Keratinocyte (primary cell): ENCODE measurements at regions not wholly inside any gene's neighbourhood (a gene's known extent, or its start where the extent isn't known, plus 50 kb on each side); places are given as distances from the start of the nearest gene placed in this dataset.

Source experiments
- DNase-seq: peaks from one replicate; pipeline ENCODE4 v3.0.0-alpha.2; 2011; ENCODE audit warnings: low read depth, missing footprints, low spot score
- FAIRE-seq: peaks from 2 replicates; lab custom pipeline; 2011; peaks lifted over from hg19 to GRCh38; lab: Jason Lieb, UNC
- H2AFZ ChIP-seq: 2 replicates; pipeline ENCODE4 v1.6.0; 2012; ENCODE audit warnings: low read length, control low read depth, inconsistent platforms; ENCODE audit not compliant: control insufficient read depth
- H3K27ac ChIP-seq: 2 replicates; pipeline ENCODE4 v1.5.1; 2011; ENCODE audit warnings: low read length; ENCODE audit not compliant: control insufficient read depth, insufficient read depth
- H3K27me3 ChIP-seq: 3 replicates; pipeline ENCODE4 v1.6.0; 2011; ENCODE audit warnings: low read length; ENCODE audit not compliant: control insufficient read depth, insufficient read depth; ENCODE audit errors: extremely low read depth
- H3K36me3 ChIP-seq, 2 experiments: 2 replicates in 1 of 2; 3 replicates in 1 of 2; pipeline ENCODE4 v1.5.1; 2011; ENCODE audit warnings: low read length in 2 of 2, mild to moderate bottlenecking in 1 of 2; ENCODE audit not compliant: control insufficient read depth in 2 of 2, insufficient read depth in 2 of 2; ENCODE audit errors: extremely low read depth in 1 of 2
- H3K4me1 ChIP-seq: 3 replicates; pipeline ENCODE4 v1.5.1; 2011; ENCODE audit warnings: low read length; ENCODE audit not compliant: control insufficient read depth, insufficient read depth; ENCODE audit errors: extremely low read depth
- H3K4me2 ChIP-seq: 3 replicates; pipeline ENCODE4 v1.6.0; 2011; ENCODE audit warnings: low read depth, low read length; ENCODE audit not compliant: control insufficient read depth, insufficient read depth; ENCODE audit errors: extremely low read depth
- H3K4me3 ChIP-seq, 3 experiments: fragments of 200-600 bp in 1 of 3; sonication (generic) in 1 of 3; 2 replicates in 2 of 3; 3 replicates in 1 of 3; pipeline ENCODE4 v1.5.1; 2011 to 2016; ENCODE audit warnings: low read length in 3 of 3, mild to moderate bottlenecking in 3 of 3, control low read depth in 2 of 3, inconsistent platforms in 1 of 3, low read depth in 1 of 3, mixed read lengths in 1 of 3, mixed run types in 1 of 3, moderate library complexity in 1 of 3; ENCODE audit not compliant: control insufficient read depth in 2 of 3, insufficient read depth in 2 of 3; ENCODE audit errors: extremely low read depth in 1 of 3
- H3K79me2 ChIP-seq: 2 replicates; pipeline ENCODE4 v1.6.0; 2012; ENCODE audit warnings: low read length; ENCODE audit not compliant: control insufficient read depth, insufficient read depth
- H3K9ac ChIP-seq: 3 replicates; pipeline ENCODE4 v1.6.0; 2011; ENCODE audit warnings: low read length; ENCODE audit not compliant: control insufficient read depth, insufficient read depth; ENCODE audit errors: extremely low read depth
- H3K9me1 ChIP-seq: 3 replicates; pipeline ENCODE4 v1.6.0; 2011; ENCODE audit warnings: low read length; ENCODE audit not compliant: control insufficient read depth, insufficient read depth; ENCODE audit errors: extremely low read depth
- H3K9me3 ChIP-seq: 2 replicates; pipeline ENCODE4 v1.5.1; 2012; ENCODE audit warnings: low read depth, low read length; ENCODE audit not compliant: control insufficient read depth
- H4K20me1 ChIP-seq: 3 replicates; pipeline ENCODE4 v1.6.0; 2011; ENCODE audit warnings: low read length; ENCODE audit not compliant: control insufficient read depth, insufficient read depth; ENCODE audit errors: extremely low read depth
- CTCF ChIP-seq, 3 experiments: IDR thresholded peaks in 1 of 3; conservative IDR thresholded peaks in 1 of 3; optimal IDR thresholded peaks in 1 of 3; 2 replicates in 2 of 3; 3 replicates in 1 of 3; pipeline versions ENCODE3 to v1.5.1; 2011; ENCODE audit warnings: low read length in 3 of 3, mild to moderate bottlenecking in 3 of 3, moderate library complexity in 2 of 3, control low read depth in 1 of 3, inconsistent platforms in 1 of 3; ENCODE audit not compliant: insufficient read depth in 2 of 3; ENCODE audit errors: extremely low read depth in 1 of 3
- EZH2 ChIP-seq: IDR thresholded peaks from one replicate; pipeline ENCODE4 v1.6.1; 2012; ENCODE audit warnings: inconsistent platforms, mild to moderate bottlenecking, low read length, moderate library complexity
- dilution Hi-C: fragments of 300-500 bp; cut with MboI; formaldehyde crosslinking; loops from one replicate; pipeline ENCODE4 v1.7.0; 2020; ENCODE audit warnings: low sequenced_read_pairs; ENCODE audit not compliant: extremely low pct_ligation_motif_present

- H3K27me3 ChIP-seq: no peaks in the 10 kb centered on the region
- H3K4me3 ChIP-seq: peak overlapping the region in 2 of 3 experiments; percentile 51 to 54
- FAIRE-seq (no peak), DNase-seq (no peak)
- no peaks in the 10 kb centered on the region for H3K79me2 ChIP-seq
- H4K20me1 ChIP-seq: no peaks in the 10 kb centered on the region
- H3K9ac ChIP-seq: peak overlapping the region; percentile 41
- peaks cover 42% of the 10 kb centered on the region for H3K4me1 ChIP-seq
- no peak for TF ChIP-seq EZH2
- TF ChIP-seq CTCF (optimal IDR thresholded peaks at IDR 0.05 in 1 of 3, IDR thresholded peaks at IDR 0.05 in 1 of 3, conservative IDR thresholded peaks at IDR 0.05 in 1 of 3; ENCODE audit: extremely low read depth in 1 of 3, insufficient read depth in 2 of 3, low read length in 3 of 3): no peak
- H3K9me3 ChIP-seq: no peaks in the 10 kb centered on the region
- H3K9me1 ChIP-seq: no peaks in the 10 kb centered on the region
- no peaks in the 10 kb centered on the region for H3K36me3 ChIP-seq
- peak overlapping the region; percentile 63 for H3K27ac ChIP-seq
- H3K4me2 ChIP-seq: peak overlapping the region; percentile 97
- H2AFZ ChIP-seq: peak overlapping the region; percentile 80
- dilution Hi-C loops: no loop called here
Measured at GRCh38 chr3:181916013-181916412, 204.3 kb downstream of the SOX2 start.

- H3K9ac ChIP-seq: no peak overlapping the region
- H2AFZ ChIP-seq: peak overlapping the region; percentile 3
- peaks cover 42% of the 10 kb centered on the region for H3K4me1 ChIP-seq
- no peaks in the 10 kb centered on the region for H4K20me1 ChIP-seq
- no peaks in the 10 kb centered on the region for H3K36me3 ChIP-seq
- H3K27me3 ChIP-seq: no peaks in the 10 kb centered on the region
- no peaks in the 10 kb centered on the region for H3K79me2 ChIP-seq
- H3K27ac ChIP-seq: no peak overlapping the region
- dilution Hi-C loops: no loop called here
- DNase-seq: no peak
- FAIRE-seq: no peak
- no peaks in the 10 kb centered on the region for H3K9me3 ChIP-seq
- TF ChIP-seq CTCF (optimal IDR thresholded peaks at IDR 0.05 in 1 of 3, IDR thresholded peaks at IDR 0.05 in 1 of 3, conservative IDR thresholded peaks at IDR 0.05 in 1 of 3; ENCODE audit: extremely low read depth in 1 of 3, insufficient read depth in 2 of 3, low read length in 3 of 3): no peak
- no peak for TF ChIP-seq EZH2
- no peak overlapping the region for H3K4me3 ChIP-seq
- peak overlapping the region; percentile 97 for H3K4me2 ChIP-seq
- H3K9me1 ChIP-seq: no peaks in the 10 kb centered on the region
Measured at GRCh38 chr3:181917027-181917426, 205.3 kb downstream of the SOX2 start.
